ENCODE measurements at regions not wholly inside any gene's neighbourhood (a gene's known extent, or its start where the extent isn't known, plus 50 kb on each side); places are given as distances from the start of the nearest gene placed in this dataset.

GRCh38 chr5:66467564-66467963, 128.6 kb upstream of the MAST4 start:
- no peaks in the 10 kb centered on the region for H3K27me3 ChIP-seq
- no peak overlapping the region for H3K4me3 ChIP-seq
- no peaks in the 10 kb centered on the region for H3K9me3 ChIP-seq
- no peak overlapping the region for H3K27ac ChIP-seq
- no peak for TF ChIP-seq POLR2A (IDR thresholded peaks at IDR 0.05)
- no peak for TF ChIP-seq CTCF (IDR thresholded peaks at IDR 0.05)
- H3K36me3 ChIP-seq: no peaks in the 10 kb centered on the region
- no peaks in the 10 kb centered on the region for H3K4me1 ChIP-seq
- DNase-seq: no peak
- intact Hi-C loops (cut with DNase I; ENCODE audit: low total_unique reads): no loop called here

GRCh38 chr5:66469684-66470083, 126.5 kb upstream of the MAST4 start:
- no peak overlapping the region for H3K4me3 ChIP-seq
- DNase-seq: no peak
- intact Hi-C loops (cut with DNase I; ENCODE audit: low total_unique reads): no loop called here
- no peaks in the 10 kb centered on the region for H3K9me3 ChIP-seq
- H3K27me3 ChIP-seq: no peaks in the 10 kb centered on the region
- TF ChIP-seq CTCF (IDR thresholded peaks at IDR 0.05) (no peak), POLR2A (IDR thresholded peaks at IDR 0.05) (no peak)
- H3K27ac ChIP-seq: no peak overlapping the region
- H3K36me3 ChIP-seq: no peaks in the 10 kb centered on the region
- no peaks in the 10 kb centered on the region for H3K4me1 ChIP-seq

GRCh38 chr5:66472010-66472409, 124.2 kb upstream of the MAST4 start:
- H3K9me3 ChIP-seq: no peaks in the 10 kb centered on the region

GRCh38 chr5:66475731-66476130, 120.5 kb upstream of the MAST4 start:
- no peak overlapping the region for H3K27ac ChIP-seq
- DNase-seq: no peak
- TF ChIP-seq CTCF (IDR thresholded peaks at IDR 0.05) (no peak), POLR2A (IDR thresholded peaks at IDR 0.05) (no peak)
- H3K4me1 ChIP-seq: no peaks in the 10 kb centered on the region
- H3K36me3 ChIP-seq: no peaks in the 10 kb centered on the region
- intact Hi-C loops (cut with DNase I; ENCODE audit: low total_unique reads): no loop called here
- no peaks in the 10 kb centered on the region for H3K9me3 ChIP-seq
- no peaks in the 10 kb centered on the region for H3K27me3 ChIP-seq
- H3K4me3 ChIP-seq: no peak overlapping the region

More at GRCh38 chr5:66472010-66472409, 124.2 kb upstream of the MAST4 start:
- no peak for DNase-seq
- no peaks in the 10 kb centered on the region for H3K4me1 ChIP-seq
- TF ChIP-seq POLR2A (IDR thresholded peaks at IDR 0.05) (no peak), CTCF (IDR thresholded peaks at IDR 0.05) (no peak)
- H3K27me3 ChIP-seq: no peaks in the 10 kb centered on the region
- H3K4me3 ChIP-seq: no peak overlapping the region
- no peaks in the 10 kb centered on the region for H3K36me3 ChIP-seq
- intact Hi-C loops (cut with DNase I; ENCODE audit: low total_unique reads): no loop called here
- no peak overlapping the region for H3K27ac ChIP-seq

GRCh38 chr5:66477596-66477995, 118.6 kb upstream of the MAST4 start:
- no peaks in the 10 kb centered on the region for H3K27me3 ChIP-seq
- no peaks in the 10 kb centered on the region for H3K36me3 ChIP-seq
- no peak overlapping the region for H3K4me3 ChIP-seq
- no peak for TF ChIP-seq POLR2A (IDR thresholded peaks at IDR 0.05)
- no peak for TF ChIP-seq CTCF (IDR thresholded peaks at IDR 0.05)
- H3K9me3 ChIP-seq: no peaks in the 10 kb centered on the region
- DNase-seq: no peak
- intact Hi-C loops (cut with DNase I; ENCODE audit: low total_unique reads): no loop called here
- no peaks in the 10 kb centered on the region for H3K4me1 ChIP-seq
- H3K27ac ChIP-seq: no peak overlapping the region

Measured in uterus (tissue), 3 donors.